Subcutaneous abdominal adipose tissue (tissue), 5 donors: ENCODE measurements at regions not wholly inside any gene's neighbourhood (a gene's known extent, or its start where the extent isn't known, plus 50 kb on each side); places are given as distances from the start of the nearest gene placed in this dataset.

ENCODE experiments used
- H3K27ac ChIP-seq: one replicate; pipeline ENCODE4 v1.7.0; 2013; ENCODE audit warnings: low read depth, mild to moderate bottlenecking, inconsistent platforms, low read length, moderate library complexity
- H3K27me3 ChIP-seq, 5 donors: one replicate each; pipeline ENCODE4 v1.7.0; 2013; ENCODE audit warnings: low read length in 5 of 5, inconsistent platforms in 1 of 5; ENCODE audit not compliant: control insufficient read depth in 5 of 5, insufficient read depth in 4 of 5
- H3K36me3 ChIP-seq, 5 donors: one replicate each; pipeline ENCODE4 v1.7.0; 2013; ENCODE audit warnings: low read length in 5 of 5; ENCODE audit not compliant: control insufficient read depth in 5 of 5, insufficient read depth in 5 of 5
- H3K4me1 ChIP-seq, 5 donors: one replicate each; pipeline ENCODE4 v1.7.0; 2013; ENCODE audit warnings: low read length in 5 of 5, mild to moderate bottlenecking in 3 of 5, moderate library complexity in 1 of 5; ENCODE audit not compliant: control insufficient read depth in 5 of 5, insufficient read depth in 5 of 5
- H3K4me3 ChIP-seq, 5 donors: one replicate each; pipeline ENCODE4 v1.7.0; 2013; ENCODE audit warnings: low read length in 5 of 5, low read depth in 1 of 5
- H3K9ac ChIP-seq, 5 donors: one replicate each; pipeline ENCODE4 v1.7.0; 2013; ENCODE audit warnings: low read length in 5 of 5, mild to moderate bottlenecking in 4 of 5, moderate library complexity in 3 of 5
- H3K9me3 ChIP-seq, 5 donors: one replicate each; pipeline ENCODE4 v1.7.0; 2013; ENCODE audit warnings: low read length in 5 of 5; ENCODE audit not compliant: control insufficient read depth in 5 of 5
- donor health status: healthy.
- donor health status: healthy.
- donor health status: healthy.
- donor health status: healthy.
- donor health status: healthy.

GRCh38 chr5:82362636-82363035 lies 84.5 kb upstream of the RPS23 start:
- H3K36me3 ChIP-seq, result no peaks in the 10 kb centered on the region
- peaks cover 0 to 17% (median 7%) of the 10 kb centered on the region in 5 donors for H3K4me1 ChIP-seq
- no peak overlapping the region for H3K27ac ChIP-seq
- no peaks in the 10 kb centered on the region for H3K27me3 ChIP-seq
- H3K4me3 ChIP-seq, result no peak overlapping the region
- H3K9me3 ChIP-seq, result no peaks in the 10 kb centered on the region
- H3K9ac ChIP-seq, result no peak overlapping the region

- H3K27ac ChIP-seq, result no peak overlapping the region
- peaks cover 0 to 28% (median 18%) of the 10 kb centered on the region in 5 donors for H3K4me1 ChIP-seq
- H3K4me3 ChIP-seq, result no peak overlapping the region
- no peak overlapping the region for H3K9ac ChIP-seq
- no peaks in the 10 kb centered on the region for H3K9me3 ChIP-seq
- H3K27me3 ChIP-seq, result no peaks in the 10 kb centered on the region
- no peaks in the 10 kb centered on the region for H3K36me3 ChIP-seq
These were observed 81.9 kb upstream of the RPS23 start for GRCh38 chr5:82360022-82360421.

DNA sequence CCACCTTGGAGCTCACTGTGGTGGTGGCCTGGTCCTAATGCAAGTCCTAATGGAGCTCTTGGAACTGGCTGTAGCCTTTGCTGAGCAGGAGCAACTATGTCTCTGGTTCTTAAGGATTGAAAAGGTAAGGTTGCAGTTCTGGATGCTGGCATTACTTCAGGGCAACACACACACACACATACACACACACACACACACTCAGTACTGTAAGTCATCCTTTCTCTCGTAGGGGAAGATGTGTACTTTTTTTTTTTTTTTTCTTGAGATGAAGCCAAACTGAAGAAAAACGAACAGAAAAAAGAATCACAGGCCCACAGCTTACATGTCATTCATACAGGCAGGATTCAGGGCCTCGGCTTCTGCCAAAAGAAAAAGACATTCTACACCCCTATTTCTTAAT lies 81.1 kb upstream of the RPS23 start:
- H3K9me3 ChIP-seq, result no peaks in the 10 kb centered on the region
- peaks cover 0 to 23% (median 14%) of the 10 kb centered on the region in 5 donors for H3K4me1 ChIP-seq
- H3K27me3 ChIP-seq, result no peaks in the 10 kb centered on the region
- H3K36me3 ChIP-seq, result no peaks in the 10 kb centered on the region
- no peak overlapping the region for H3K27ac ChIP-seq
- no peak overlapping the region for H3K4me3 ChIP-seq
- H3K9ac ChIP-seq, result no peak overlapping the region

DNA sequence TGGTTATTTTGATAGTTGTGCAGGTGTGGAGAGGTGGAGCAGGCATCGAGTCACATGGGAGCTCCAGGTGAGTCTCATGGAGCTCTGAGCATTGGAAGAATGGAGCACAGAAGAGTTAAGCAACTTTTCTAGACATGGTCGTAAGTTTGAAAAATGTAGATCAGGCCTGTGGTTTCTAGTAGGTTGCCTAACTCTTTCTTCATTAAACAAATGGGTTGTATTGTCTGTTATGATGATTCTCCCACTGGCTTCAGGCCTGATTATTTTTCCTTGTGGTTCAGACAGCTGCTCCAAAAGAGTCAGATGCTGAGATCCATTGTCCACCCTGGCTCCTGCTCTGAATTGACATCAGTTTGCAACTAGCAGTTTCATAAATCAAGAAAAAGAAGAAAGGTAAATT lies 80.3 kb upstream of the RPS23 start:
- Histone ChIP-seq H3K27me3 (no peaks in the 10 kb centered on the region), H3K27ac (no peak overlapping the region), H3K4me3 (no peak overlapping the region), H3K9me3 (no peaks in the 10 kb centered on the region), H3K9ac (no peak overlapping the region), H3K4me1 (peaks cover 0 to 20% (median 14%) of the 10 kb centered on the region in 5 donors), H3K36me3 (no peaks in the 10 kb centered on the region)

GRCh38 chr5:82356808-82357671 lies 78.9 kb upstream of the RPS23 start:
- Histone ChIP-seq H3K9me3 (no peaks in the 10 kb centered on the region), H3K27ac (peak overlapping the region; percentile 56), H3K27me3 (no peaks in the 10 kb centered on the region), H3K4me3 (no peak overlapping the region), H3K36me3 (no peaks in the 10 kb centered on the region), H3K9ac (peak overlapping the region in 1 of 5 donors; percentile 34), H3K4me1 (peaks cover 0 to 24% (median 14%) of the 10 kb centered on the region in 5 donors)

DNA sequence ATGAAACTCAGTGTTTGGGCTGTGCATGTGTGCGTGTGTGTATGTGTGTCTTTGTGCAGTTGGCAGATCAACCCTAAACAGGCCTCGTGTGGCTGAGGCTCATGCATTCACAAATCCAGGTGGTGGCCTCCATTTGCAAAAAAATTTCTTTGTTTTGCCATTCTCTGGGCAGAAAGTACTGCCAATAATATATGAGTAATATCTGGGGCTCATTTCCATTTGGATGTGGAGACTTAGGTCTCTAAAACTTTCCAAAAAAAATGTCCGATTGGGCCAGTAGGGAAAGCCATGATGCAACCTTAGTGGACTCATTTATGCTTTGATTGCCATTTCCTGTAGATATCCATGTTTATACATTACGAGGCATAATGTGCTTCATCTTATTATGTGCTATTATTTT lies 77.9 kb upstream of the RPS23 start:
- peak overlapping the region; percentile 56 for H3K27ac ChIP-seq
- no peaks in the 10 kb centered on the region for H3K27me3 ChIP-seq
- no peaks in the 10 kb centered on the region for H3K9me3 ChIP-seq
- H3K4me3 ChIP-seq, result no peak overlapping the region
- no peaks in the 10 kb centered on the region for H3K36me3 ChIP-seq
- H3K4me1 ChIP-seq, result peaks cover 0 to 26% (median 14%) of the 10 kb centered on the region in 5 donors
- H3K9ac ChIP-seq, result no peak overlapping the region

DNA sequence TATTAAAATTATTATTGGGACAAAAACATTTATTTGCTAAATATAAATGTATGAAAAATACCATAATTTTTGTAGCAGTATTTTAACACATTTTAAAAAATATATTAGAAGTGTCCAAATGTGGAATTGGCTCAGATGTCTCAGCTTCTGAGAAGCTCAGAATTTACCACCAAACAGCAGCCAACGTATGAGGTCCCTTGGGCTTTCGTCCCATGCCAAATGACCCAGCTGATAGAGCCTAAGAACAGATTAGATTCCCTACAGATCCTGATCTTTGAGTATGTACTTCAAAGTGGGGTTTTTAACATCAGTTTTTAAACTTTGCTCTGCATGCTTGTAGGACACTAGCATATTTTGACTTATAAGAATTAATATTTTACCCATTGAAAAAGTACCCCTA lies 77.3 kb upstream of the RPS23 start:
- H3K27ac ChIP-seq, result peak overlapping the region; percentile 6
- no peaks in the 10 kb centered on the region for H3K9me3 ChIP-seq
- H3K9ac ChIP-seq, result no peak overlapping the region
- no peak overlapping the region for H3K4me3 ChIP-seq
- no peaks in the 10 kb centered on the region for H3K27me3 ChIP-seq
- H3K4me1 ChIP-seq, result peaks cover 0 to 26% (median 14%) of the 10 kb centered on the region in 5 donors
- H3K36me3 ChIP-seq, result no peaks in the 10 kb centered on the region

GRCh38 chr5:82355053-82355452 lies 76.9 kb upstream of the RPS23 start:
- no peaks in the 10 kb centered on the region for H3K9me3 ChIP-seq
- no peak overlapping the region for H3K27ac ChIP-seq
- no peak overlapping the region for H3K9ac ChIP-seq
- peaks cover 0 to 26% (median 14%) of the 10 kb centered on the region in 5 donors for H3K4me1 ChIP-seq
- H3K4me3 ChIP-seq, result no peak overlapping the region
- H3K27me3 ChIP-seq, result no peaks in the 10 kb centered on the region
- no peaks in the 10 kb centered on the region for H3K36me3 ChIP-seq

DNA sequence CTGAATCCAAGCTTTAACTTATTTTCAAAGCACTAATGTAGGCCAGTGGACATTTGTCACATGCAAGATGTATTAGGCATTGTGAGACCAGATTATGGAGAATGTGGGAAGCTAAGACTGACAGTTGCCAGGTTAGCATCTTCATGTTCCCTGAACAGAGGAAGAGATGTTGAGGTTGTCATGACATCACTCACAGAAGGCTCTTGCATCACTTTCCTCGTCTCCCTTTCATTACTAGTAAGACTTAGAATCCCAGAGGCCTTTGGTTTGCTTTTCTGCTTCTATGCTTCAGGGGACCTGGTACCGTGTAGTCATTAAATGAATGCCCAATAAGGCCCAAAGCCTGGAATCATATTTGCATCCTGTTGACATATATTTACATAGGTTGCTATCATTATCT lies 76.4 kb upstream of the RPS23 start:
- no peak overlapping the region for H3K4me3 ChIP-seq
- H3K4me1 ChIP-seq, result peaks cover 0 to 26% (median 14%) of the 10 kb centered on the region in 5 donors
- H3K9me3 ChIP-seq, result no peaks in the 10 kb centered on the region
- H3K36me3 ChIP-seq, result no peaks in the 10 kb centered on the region
- H3K27ac ChIP-seq, result no peak overlapping the region
- H3K27me3 ChIP-seq, result no peaks in the 10 kb centered on the region
- H3K9ac ChIP-seq, result no peak overlapping the region

DNA sequence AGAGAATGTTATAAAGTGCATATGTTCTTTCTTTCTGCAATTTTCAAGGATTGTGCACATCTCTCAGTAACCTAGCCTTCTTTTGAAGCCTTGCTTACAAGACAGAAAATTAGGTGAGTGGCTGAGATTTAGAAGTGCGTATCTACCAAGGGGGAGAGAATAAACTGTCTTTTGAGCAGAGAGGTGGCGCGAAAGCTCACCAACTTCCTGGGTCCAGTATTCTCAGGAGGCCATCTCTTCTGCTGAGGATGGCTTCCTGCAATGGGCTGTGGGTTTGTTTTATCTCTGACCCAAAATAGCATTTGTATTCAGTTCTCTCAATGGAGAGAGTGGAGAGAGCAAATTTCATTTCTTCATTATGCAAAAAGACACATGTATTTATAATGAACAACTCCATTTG lies 75.4 kb upstream of the RPS23 start:
- Histone ChIP-seq H3K27me3 (no peaks in the 10 kb centered on the region), H3K36me3 (no peaks in the 10 kb centered on the region), H3K9ac (no peak overlapping the region), H3K9me3 (no peaks in the 10 kb centered on the region), H3K27ac (peak overlapping the region; percentile 13), H3K4me1 (peaks cover 2 to 32% (median 24%) of the 10 kb centered on the region in 5 donors), H3K4me3 (no peak overlapping the region)
